ENCODE measurements at regions not wholly inside any gene's neighbourhood (a gene's known extent, or its start where the extent isn't known, plus 50 kb on each side); places are given as distances from the start of the nearest gene placed in this dataset.

DNA sequence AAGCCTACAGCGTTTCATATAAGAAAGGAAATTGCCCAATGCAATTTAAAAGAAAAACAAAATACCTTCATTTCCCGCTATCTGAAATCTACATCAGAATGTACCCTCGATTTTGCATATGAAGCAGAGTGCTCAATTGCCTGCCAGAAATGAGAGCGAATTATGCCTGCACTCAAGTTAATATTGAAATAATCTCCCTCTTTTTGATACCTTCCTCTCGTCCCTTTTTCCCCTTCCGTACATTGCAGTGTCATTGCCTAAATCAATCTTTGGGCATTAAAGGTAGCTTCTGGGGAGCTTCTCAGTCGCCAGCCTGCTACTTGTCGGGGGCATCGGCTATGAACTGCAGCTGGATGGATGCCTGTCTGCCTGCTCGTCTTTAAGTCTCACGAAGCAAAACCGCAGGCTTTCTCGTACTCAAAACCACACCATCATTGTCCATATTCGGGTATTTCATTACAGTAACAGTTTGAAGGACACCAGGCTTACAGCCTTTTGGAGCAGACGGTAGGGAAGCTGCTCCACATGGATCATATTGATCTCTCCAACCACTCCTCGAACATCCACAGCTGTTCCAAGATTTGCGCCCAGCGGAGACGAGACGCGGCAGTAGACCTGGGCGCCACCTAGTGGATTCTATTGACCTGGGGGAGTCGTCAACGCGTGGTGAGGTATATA is 64.0 kb upstream of the HNRNPA3 start:
- DNase-seq (ENCODE audit: low read depth): no peak
- H3K4me3 ChIP-seq (ENCODE audit: low read depth, low read length): peak overlapping the region; percentile 53
- TF ChIP-seq, protein P1, sequence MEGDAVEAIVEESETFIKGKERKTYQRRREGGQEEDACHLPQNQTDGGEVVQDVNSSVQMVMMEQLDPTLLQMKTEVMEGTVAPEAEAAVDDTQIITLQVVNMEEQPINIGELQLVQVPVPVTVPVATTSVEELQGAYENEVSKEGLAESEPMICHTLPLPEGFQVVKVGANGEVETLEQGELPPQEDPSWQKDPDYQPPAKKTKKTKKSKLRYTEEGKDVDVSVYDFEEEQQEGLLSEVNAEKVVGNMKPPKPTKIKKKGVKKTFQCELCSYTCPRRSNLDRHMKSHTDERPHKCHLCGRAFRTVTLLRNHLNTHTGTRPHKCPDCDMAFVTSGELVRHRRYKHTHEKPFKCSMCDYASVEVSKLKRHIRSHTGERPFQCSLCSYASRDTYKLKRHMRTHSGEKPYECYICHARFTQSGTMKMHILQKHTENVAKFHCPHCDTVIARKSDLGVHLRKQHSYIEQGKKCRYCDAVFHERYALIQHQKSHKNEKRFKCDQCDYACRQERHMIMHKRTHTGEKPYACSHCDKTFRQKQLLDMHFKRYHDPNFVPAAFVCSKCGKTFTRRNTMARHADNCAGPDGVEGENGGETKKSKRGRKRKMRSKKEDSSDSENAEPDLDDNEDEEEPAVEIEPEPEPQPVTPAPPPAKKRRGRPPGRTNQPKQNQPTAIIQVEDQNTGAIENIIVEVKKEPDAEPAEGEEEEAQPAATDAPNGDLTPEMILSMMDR (conservative IDR thresholded peaks at IDR 0.05; ENCODE audit: low read depth, low read length): peak; percentile 97

DNA sequence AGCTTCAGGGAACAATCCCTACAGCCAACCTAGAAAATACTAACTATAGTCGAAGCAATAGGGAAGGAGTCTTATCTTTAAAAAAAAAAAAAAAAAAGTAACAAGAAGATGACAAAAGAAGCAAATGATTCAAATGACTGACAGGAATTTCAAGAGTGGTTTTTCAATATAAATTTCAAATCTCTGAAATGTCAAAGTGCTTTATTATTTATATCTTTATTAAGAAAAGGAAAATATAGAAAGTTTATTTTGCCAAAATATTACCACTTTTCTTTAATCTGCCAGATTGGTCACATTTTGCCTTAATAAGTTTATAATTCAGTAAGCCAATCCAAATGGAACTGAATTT is 63.5 kb upstream of the HNRNPA3 start:
- H3K4me3 ChIP-seq (ENCODE audit: low read depth, low read length): no peak overlapping the region

DNA sequence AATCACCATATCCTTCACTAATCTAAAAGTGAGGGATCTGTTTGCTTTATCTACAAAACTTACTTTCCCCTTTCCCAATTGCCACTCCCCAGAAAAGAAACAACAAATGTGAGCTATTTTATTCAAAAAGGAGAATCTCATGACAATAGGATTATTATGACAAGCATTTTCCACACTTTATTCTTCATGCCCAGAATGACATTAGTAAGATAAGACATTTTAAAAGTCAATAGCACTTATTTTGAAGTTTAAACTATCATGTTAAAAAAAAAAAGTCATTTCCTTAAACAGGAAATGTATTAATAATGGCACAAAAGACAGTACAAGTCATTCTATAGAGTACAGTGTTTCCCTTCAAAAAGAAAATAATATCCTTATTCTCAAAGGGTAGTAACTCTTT is 58.8 kb upstream of the HNRNPA3 start:
- TF ChIP-seq, protein P1 (conservative IDR thresholded peaks at IDR 0.05; ENCODE audit: low read depth, low read length): no peak
- DNase-seq (ENCODE audit: low read depth): no peak
- no peak overlapping the region for H3K4me3 ChIP-seq (ENCODE audit: low read depth, low read length)

More for the DNA sequence above, 63.5 kb upstream of the HNRNPA3 start:
- TF ChIP-seq, protein P1 (conservative IDR thresholded peaks at IDR 0.05; ENCODE audit: low read depth, low read length): no peak
- no peak for DNase-seq (ENCODE audit: low read depth)

GRCh38 chr2:177154809-177155208 is 57.8 kb upstream of the HNRNPA3 start:
- DNase-seq (ENCODE audit: low read depth): no peak
- H3K4me3 ChIP-seq (ENCODE audit: low read depth, low read length): no peak overlapping the region
- TF ChIP-seq, protein P1 (conservative IDR thresholded peaks at IDR 0.05; ENCODE audit: low read depth, low read length): no peak

GRCh38 chr2:177155631-177156030 is 57.0 kb upstream of the HNRNPA3 start:
- no peak overlapping the region for H3K4me3 ChIP-seq (ENCODE audit: low read depth, low read length)
- no peak for DNase-seq (ENCODE audit: low read depth)
- TF ChIP-seq, protein P1 (conservative IDR thresholded peaks at IDR 0.05; ENCODE audit: low read depth, low read length): no peak

GRCh38 chr2:177161741-177162460 is 50.7 kb upstream of the HNRNPA3 start:
- TF ChIP-seq, protein P1 (conservative IDR thresholded peaks at IDR 0.05; ENCODE audit: low read depth, low read length): peak; percentile 71
- no peak for DNase-seq (ENCODE audit: low read depth)
- H3K4me3 ChIP-seq (ENCODE audit: low read depth, low read length): no peak overlapping the region

Measured in epithelial cell of proximal tubule (primary cell).